Activated naive CD4-positive, alpha-beta T cell treated with anti-CD3 and anti-CD28 coated beads, Interleukin-2, amount 50 U/mL, for 24 hours (primary cell): ENCODE measurements at regions not wholly inside any gene's neighbourhood (a gene's known extent, or its start where the extent isn't known, plus 50 kb on each side); places are given as distances from the start of the nearest gene placed in this dataset.

ENCODE experiments used
- H3K27ac Mint-ChIP-seq: one replicate; pipeline ENCODE4 v1.8.0; 2021; ENCODE audit warnings: mild to moderate bottlenecking, mixed read lengths
- H3K27me3 Mint-ChIP-seq: one replicate; pipeline ENCODE4 v1.8.0; 2021; ENCODE audit warnings: mixed read lengths
- H3K36me3 Mint-ChIP-seq: one replicate; pipeline ENCODE4 v1.8.0; 2021; ENCODE audit warnings: mixed read lengths
- H3K4me1 Mint-ChIP-seq: one replicate; pipeline ENCODE4 v1.8.0; 2021; ENCODE audit warnings: mixed read lengths
- H3K4me3 Mint-ChIP-seq: one replicate; pipeline ENCODE4 v1.8.0; 2021; ENCODE audit warnings: mild to moderate bottlenecking, mixed read lengths
- H3K9me3 Mint-ChIP-seq: one replicate; pipeline ENCODE4 v1.8.0; 2021; ENCODE audit warnings: mixed read lengths

GRCh38 chr4:181376058-181376457 is 867.1 kb upstream of the TENM3 start:
- no peaks in the 10 kb centered on the region for H3K36me3 Mint-ChIP-seq
- H3K27ac Mint-ChIP-seq, result no peak overlapping the region
- H3K4me3 Mint-ChIP-seq, result no peak overlapping the region
- H3K4me1 Mint-ChIP-seq, result no peaks in the 10 kb centered on the region
- H3K27me3 Mint-ChIP-seq, result no peaks in the 10 kb centered on the region
- H3K9me3 Mint-ChIP-seq, result no peaks in the 10 kb centered on the region

- Mint-ChIP-seq H3K36me3 (no peaks in the 10 kb centered on the region), H3K27me3 (no peaks in the 10 kb centered on the region), H3K9me3 (peaks cover 9% of the 10 kb centered on the region), H3K27ac (no peak overlapping the region), H3K4me3 (no peak overlapping the region), H3K4me1 (no peaks in the 10 kb centered on the region)
Observed at GRCh38 chr4:181388061-181388460, 855.1 kb upstream of the TENM3 start.

- Mint-ChIP-seq H3K36me3 (no peaks in the 10 kb centered on the region), H3K9me3 (peaks cover 5% of the 10 kb centered on the region), H3K27ac (no peak overlapping the region), H3K4me3 (no peak overlapping the region), H3K4me1 (no peaks in the 10 kb centered on the region), H3K27me3 (no peaks in the 10 kb centered on the region)
Observed at GRCh38 chr4:181416966-181417365, 826.2 kb upstream of the TENM3 start.

- no peaks in the 10 kb centered on the region for H3K27me3 Mint-ChIP-seq
- H3K4me1 Mint-ChIP-seq, result no peaks in the 10 kb centered on the region
- no peak overlapping the region for H3K27ac Mint-ChIP-seq
- no peak overlapping the region for H3K4me3 Mint-ChIP-seq
- H3K9me3 Mint-ChIP-seq, result peaks cover 14% of the 10 kb centered on the region
- H3K36me3 Mint-ChIP-seq, result no peaks in the 10 kb centered on the region
Observed at GRCh38 chr4:181418496-181418895, 824.7 kb upstream of the TENM3 start.

GRCh38 chr4:181420950-181421349 is 822.3 kb upstream of the TENM3 start:
- H3K9me3 Mint-ChIP-seq, result peaks cover 17% of the 10 kb centered on the region
- no peaks in the 10 kb centered on the region for H3K4me1 Mint-ChIP-seq
- H3K4me3 Mint-ChIP-seq, result no peak overlapping the region
- no peaks in the 10 kb centered on the region for H3K36me3 Mint-ChIP-seq
- H3K27ac Mint-ChIP-seq, result no peak overlapping the region
- H3K27me3 Mint-ChIP-seq, result no peaks in the 10 kb centered on the region

GRCh38 chr4:181424362-181425016 is 818.7 kb upstream of the TENM3 start:
- Mint-ChIP-seq H3K4me3 (no peak overlapping the region), H3K36me3 (no peaks in the 10 kb centered on the region), H3K27me3 (no peaks in the 10 kb centered on the region), H3K9me3 (peaks cover 17% of the 10 kb centered on the region), H3K27ac (no peak overlapping the region), H3K4me1 (no peaks in the 10 kb centered on the region)

GRCh38 chr4:181427076-181427475 is 816.1 kb upstream of the TENM3 start:
- H3K9me3 Mint-ChIP-seq, result peaks cover 17% of the 10 kb centered on the region
- no peaks in the 10 kb centered on the region for H3K36me3 Mint-ChIP-seq
- H3K27ac Mint-ChIP-seq, result no peak overlapping the region
- no peaks in the 10 kb centered on the region for H3K4me1 Mint-ChIP-seq
- H3K4me3 Mint-ChIP-seq, result no peak overlapping the region
- H3K27me3 Mint-ChIP-seq, result no peaks in the 10 kb centered on the region

- Mint-ChIP-seq H3K36me3 (no peaks in the 10 kb centered on the region), H3K4me3 (no peak overlapping the region), H3K27ac (no peak overlapping the region), H3K27me3 (no peaks in the 10 kb centered on the region), H3K9me3 (no peaks in the 10 kb centered on the region), H3K4me1 (no peaks in the 10 kb centered on the region)
Observed at GRCh38 chr4:181431006-181431405, 812.2 kb upstream of the TENM3 start.

GRCh38 chr4:181431661-181432060 is 811.5 kb upstream of the TENM3 start:
- Mint-ChIP-seq H3K36me3 (no peaks in the 10 kb centered on the region), H3K4me3 (no peak overlapping the region), H3K27ac (no peak overlapping the region), H3K27me3 (no peaks in the 10 kb centered on the region), H3K4me1 (no peaks in the 10 kb centered on the region), H3K9me3 (no peaks in the 10 kb centered on the region)

- Mint-ChIP-seq H3K4me1 (no peaks in the 10 kb centered on the region), H3K27ac (no peak overlapping the region), H3K36me3 (no peaks in the 10 kb centered on the region), H3K9me3 (no peaks in the 10 kb centered on the region), H3K27me3 (no peaks in the 10 kb centered on the region), H3K4me3 (no peak overlapping the region)
Observed at GRCh38 chr4:181432335-181432734, 810.9 kb upstream of the TENM3 start.

- no peaks in the 10 kb centered on the region for H3K36me3 Mint-ChIP-seq
- H3K27ac Mint-ChIP-seq, result no peak overlapping the region
- no peaks in the 10 kb centered on the region for H3K27me3 Mint-ChIP-seq
- no peak overlapping the region for H3K4me3 Mint-ChIP-seq
- H3K9me3 Mint-ChIP-seq, result no peaks in the 10 kb centered on the region
- no peaks in the 10 kb centered on the region for H3K4me1 Mint-ChIP-seq
Observed at GRCh38 chr4:181437895-181438294, 805.3 kb upstream of the TENM3 start.

- Mint-ChIP-seq H3K4me1 (no peaks in the 10 kb centered on the region), H3K9me3 (no peaks in the 10 kb centered on the region), H3K27me3 (no peaks in the 10 kb centered on the region), H3K4me3 (no peak overlapping the region), H3K27ac (no peak overlapping the region), H3K36me3 (no peaks in the 10 kb centered on the region)
Observed at GRCh38 chr4:181438641-181439040, 804.6 kb upstream of the TENM3 start.

GRCh38 chr4:181443021-181443420 is 800.2 kb upstream of the TENM3 start:
- no peaks in the 10 kb centered on the region for H3K9me3 Mint-ChIP-seq
- H3K27ac Mint-ChIP-seq, result no peak overlapping the region
- H3K4me3 Mint-ChIP-seq, result no peak overlapping the region
- no peaks in the 10 kb centered on the region for H3K27me3 Mint-ChIP-seq
- H3K4me1 Mint-ChIP-seq, result no peaks in the 10 kb centered on the region
- no peaks in the 10 kb centered on the region for H3K36me3 Mint-ChIP-seq

- Mint-ChIP-seq H3K36me3 (no peaks in the 10 kb centered on the region), H3K27me3 (no peaks in the 10 kb centered on the region)
Observed at GRCh38 chr4:181465826-181466225, 777.4 kb upstream of the TENM3 start.

GRCh38 chr4:181468451-181468850 is 774.8 kb upstream of the TENM3 start:
- no peak overlapping the region for H3K27ac Mint-ChIP-seq
- H3K27me3 Mint-ChIP-seq, result no peaks in the 10 kb centered on the region
- H3K36me3 Mint-ChIP-seq, result no peaks in the 10 kb centered on the region

More at GRCh38 chr4:181465826-181466225, 777.4 kb upstream of the TENM3 start:
- no peaks in the 10 kb centered on the region for H3K4me1 Mint-ChIP-seq
- H3K9me3 Mint-ChIP-seq, result peaks cover 13% of the 10 kb centered on the region
- H3K4me3 Mint-ChIP-seq, result no peak overlapping the region
- H3K27ac Mint-ChIP-seq, result no peak overlapping the region

GRCh38 chr4:181470306-181470705 is 772.9 kb upstream of the TENM3 start:
- H3K4me1 Mint-ChIP-seq, result no peaks in the 10 kb centered on the region
- no peaks in the 10 kb centered on the region for H3K27me3 Mint-ChIP-seq
- H3K36me3 Mint-ChIP-seq, result no peaks in the 10 kb centered on the region

More at GRCh38 chr4:181468451-181468850, 774.8 kb upstream of the TENM3 start:
- H3K9me3 Mint-ChIP-seq, result peaks cover 4% of the 10 kb centered on the region
- no peak overlapping the region for H3K4me3 Mint-ChIP-seq
- no peaks in the 10 kb centered on the region for H3K4me1 Mint-ChIP-seq

GRCh38 chr4:181475359-181475758 is 767.8 kb upstream of the TENM3 start:
- no peaks in the 10 kb centered on the region for H3K9me3 Mint-ChIP-seq
- H3K4me1 Mint-ChIP-seq, result no peaks in the 10 kb centered on the region

More at GRCh38 chr4:181470306-181470705, 772.9 kb upstream of the TENM3 start:
- H3K4me3 Mint-ChIP-seq, result no peak overlapping the region
- H3K9me3 Mint-ChIP-seq, result no peaks in the 10 kb centered on the region
- no peak overlapping the region for H3K27ac Mint-ChIP-seq

More at GRCh38 chr4:181475359-181475758, 767.8 kb upstream of the TENM3 start:
- Mint-ChIP-seq H3K27me3 (no peaks in the 10 kb centered on the region), H3K4me3 (no peak overlapping the region), H3K27ac (no peak overlapping the region), H3K36me3 (no peaks in the 10 kb centered on the region)
